ES-I3 (cell line): ENCODE measurements at regions not wholly inside any gene's neighbourhood (a gene's known extent, or its start where the extent isn't known, plus 50 kb on each side); places are given as distances from the start of the nearest gene placed in this dataset.

Experiments
- H3K36me3 ChIP-seq: 2 replicates; pipeline ENCODE4 v1.6.1; 2013; ENCODE audit warnings: mild to moderate bottlenecking, low read length, control low read depth, moderate library complexity; ENCODE audit not compliant: insufficient read depth
- H3K4me1 ChIP-seq: 2 replicates; pipeline ENCODE4 v1.6.1; 2013; ENCODE audit warnings: mild to moderate bottlenecking, control low read depth, low read length; ENCODE audit not compliant: insufficient read depth
- H3K9ac ChIP-seq: 2 replicates; pipeline ENCODE4 v1.6.1; 2013; ENCODE audit warnings: low read depth, mild to moderate bottlenecking, low read length, moderate library complexity
- H3K9me3 ChIP-seq: 2 replicates; pipeline ENCODE4 v1.6.1; 2013; ENCODE audit warnings: mild to moderate bottlenecking, low read length, moderate library complexity; ENCODE audit not compliant: control insufficient read depth, insufficient read depth

DNA sequence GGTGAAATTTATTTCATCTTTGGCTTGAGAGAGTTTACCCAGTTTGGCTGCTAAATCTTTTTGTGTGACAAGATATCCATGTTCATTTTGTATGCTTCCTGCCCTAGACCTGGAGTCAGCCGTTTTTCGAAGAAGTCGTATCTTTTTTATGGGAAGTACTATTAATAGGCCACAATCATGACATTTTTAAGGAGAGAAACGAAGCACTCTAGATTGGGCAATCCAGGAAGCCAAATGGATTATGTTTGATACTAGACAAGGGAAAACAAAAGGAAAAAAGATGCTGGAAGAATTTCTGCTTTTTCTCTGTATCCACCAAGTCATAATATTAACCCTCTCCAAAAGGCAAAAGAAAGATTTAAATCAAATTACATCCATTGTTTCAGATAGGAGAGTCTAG is 214.6 kb downstream of the HDGFL1 start:
- peaks cover 4% of the 10 kb centered on the region; the same call in 1 of the 2 replicates for H3K4me1 ChIP-seq
- H3K9ac ChIP-seq = no peak overlapping the region
- H3K36me3 ChIP-seq = no peaks in the 10 kb centered on the region
- peaks cover 12% of the 10 kb centered on the region; the same call in 1 of the 2 replicates for H3K9me3 ChIP-seq

DNA sequence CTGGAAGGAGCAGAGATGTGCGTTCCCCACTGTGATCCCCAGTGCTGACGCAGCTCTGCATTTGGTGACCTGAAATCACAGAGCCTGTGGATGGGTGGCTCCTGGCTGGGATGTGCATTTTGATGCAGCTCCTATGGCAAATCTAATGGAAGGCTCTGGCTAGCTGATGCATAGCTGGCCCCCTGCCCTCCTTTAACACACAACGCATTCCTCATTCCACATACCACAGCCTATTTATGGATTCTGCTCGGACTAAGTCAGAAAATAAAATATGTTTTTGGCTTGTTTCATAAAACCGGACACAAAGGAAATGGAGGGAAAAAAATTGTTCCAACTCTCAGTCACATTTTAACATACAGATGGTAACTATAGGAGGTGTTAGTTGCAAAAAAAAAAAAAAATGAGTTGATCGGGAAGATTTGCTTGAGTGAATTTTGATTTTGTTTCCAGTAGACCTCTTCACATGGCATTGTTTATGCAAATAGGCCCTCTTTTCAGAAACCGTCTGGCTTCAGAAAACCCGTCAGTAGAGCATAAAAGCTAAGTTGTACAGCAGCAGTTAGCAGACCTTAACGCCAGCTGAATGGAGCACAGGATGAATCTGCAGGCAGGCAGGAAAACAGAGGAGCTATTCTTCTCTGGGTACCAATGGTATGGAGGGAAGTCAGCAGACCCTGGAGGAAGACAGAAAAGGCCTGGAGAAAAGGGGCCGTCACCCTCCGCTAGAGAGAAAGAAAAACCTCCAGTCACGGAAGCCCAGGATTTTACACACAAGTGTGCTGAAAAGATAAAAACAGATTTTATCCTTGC is 215.4 kb downstream of the HDGFL1 start:
- Histone ChIP-seq H3K36me3 (no peaks in the 10 kb centered on the region), H3K4me1 (peaks cover 4% of the 10 kb centered on the region; the same call in 1 of the 2 replicates), H3K9ac (no peak overlapping the region), H3K9me3 (0 out of 2 replicates have a peak, but pooled peaks cover 5% of the 10 kb centered on the region)

DNA sequence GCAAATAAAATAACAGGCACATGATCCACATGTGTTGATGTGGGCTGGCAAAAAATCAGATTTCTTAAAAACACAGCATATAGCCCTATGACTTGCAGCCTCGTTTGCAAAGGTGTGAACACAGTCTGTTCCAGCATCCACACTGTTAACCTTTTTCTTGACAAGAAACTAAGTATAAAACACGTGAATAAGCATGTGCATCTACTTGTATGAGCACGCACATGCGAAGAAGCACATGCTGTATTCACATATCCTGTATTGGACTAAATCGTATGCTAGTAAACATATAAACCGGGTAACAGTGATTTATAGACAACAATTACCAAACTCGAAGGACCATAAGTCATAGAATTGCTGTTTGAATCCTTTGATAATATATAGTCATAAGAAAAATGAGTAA is 218.7 kb downstream of the HDGFL1 start:
- peaks cover 4% of the 10 kb centered on the region; the same call in 1 of the 2 replicates for H3K4me1 ChIP-seq
- no peaks in the 10 kb centered on the region for H3K36me3 ChIP-seq
- H3K9ac ChIP-seq = no peak overlapping the region
- H3K9me3 ChIP-seq = no peaks in the 10 kb centered on the region

DNA sequence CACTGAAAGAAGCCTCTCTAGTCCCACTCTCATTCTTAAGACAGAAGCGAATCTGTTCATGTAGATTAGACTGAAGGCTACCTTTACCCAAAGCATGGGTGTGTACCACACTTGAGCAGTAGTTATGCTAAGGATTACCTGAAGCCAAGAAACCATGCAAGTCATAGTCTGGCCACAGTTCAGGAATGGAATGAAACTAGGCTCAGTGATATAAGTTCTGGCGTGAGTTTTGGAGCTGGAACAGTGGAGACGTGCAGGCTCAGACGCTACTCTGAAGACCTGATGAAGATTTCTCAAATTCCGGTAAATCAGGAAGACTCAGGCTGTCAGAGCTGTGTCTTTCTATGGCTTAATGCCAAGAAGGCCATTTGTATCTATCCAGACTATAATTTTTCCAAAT is 219.9 kb downstream of the HDGFL1 start:
- peaks cover 4% of the 10 kb centered on the region; the same call in 1 of the 2 replicates for H3K4me1 ChIP-seq
- no peaks in the 10 kb centered on the region for H3K36me3 ChIP-seq
- H3K9me3 ChIP-seq = no peaks in the 10 kb centered on the region; the same call in 1 of the 2 replicates
- no peak overlapping the region for H3K9ac ChIP-seq

DNA sequence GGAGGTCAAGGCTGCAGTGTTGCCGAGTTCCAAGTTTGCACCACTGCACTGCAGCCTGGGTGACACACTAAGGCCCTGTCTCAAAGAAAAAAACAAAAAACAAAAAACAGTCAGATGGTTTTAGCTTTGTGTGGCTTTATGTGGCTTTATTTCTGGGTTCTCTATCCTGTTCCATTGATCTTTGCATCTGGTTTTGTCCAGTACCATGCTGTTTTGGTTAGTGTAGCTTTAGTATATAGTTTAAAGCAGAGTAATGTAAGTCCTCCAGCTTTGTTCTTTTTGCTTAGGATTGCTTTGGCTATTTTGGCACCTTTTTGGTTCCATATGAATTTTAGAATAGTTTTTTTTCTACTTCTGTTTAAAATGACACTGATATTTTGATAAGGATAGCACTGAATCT is 225.5 kb downstream of the HDGFL1 start:
- Histone ChIP-seq H3K36me3 (no peaks in the 10 kb centered on the region), H3K9me3 (peaks cover 8% of the 10 kb centered on the region), H3K4me1 (no peaks in the 10 kb centered on the region), H3K9ac (no peak overlapping the region)

DNA sequence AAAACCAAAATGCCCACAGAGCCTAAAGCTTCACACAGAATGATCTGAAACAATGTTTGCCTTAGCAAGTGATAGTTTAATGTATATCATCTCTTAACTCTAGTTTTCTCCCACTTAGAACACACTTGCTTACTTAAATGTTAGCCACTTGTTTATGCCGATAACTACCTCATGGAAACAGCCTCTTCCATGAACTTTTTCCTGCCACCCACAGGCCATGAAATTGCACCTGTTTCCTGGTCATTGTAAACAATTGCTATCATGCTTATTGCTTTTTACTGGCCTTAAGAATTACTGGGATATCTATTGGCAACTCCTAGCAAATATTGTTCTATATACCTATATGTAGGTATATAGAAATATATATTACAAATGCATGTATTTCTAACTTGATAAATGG is 231.1 kb downstream of the HDGFL1 start:
- Histone ChIP-seq H3K36me3 (no peaks in the 10 kb centered on the region), H3K4me1 (no peaks in the 10 kb centered on the region), H3K9me3 (peaks cover 3% of the 10 kb centered on the region; the same call in 1 of the 2 replicates), H3K9ac (no peak overlapping the region)

DNA sequence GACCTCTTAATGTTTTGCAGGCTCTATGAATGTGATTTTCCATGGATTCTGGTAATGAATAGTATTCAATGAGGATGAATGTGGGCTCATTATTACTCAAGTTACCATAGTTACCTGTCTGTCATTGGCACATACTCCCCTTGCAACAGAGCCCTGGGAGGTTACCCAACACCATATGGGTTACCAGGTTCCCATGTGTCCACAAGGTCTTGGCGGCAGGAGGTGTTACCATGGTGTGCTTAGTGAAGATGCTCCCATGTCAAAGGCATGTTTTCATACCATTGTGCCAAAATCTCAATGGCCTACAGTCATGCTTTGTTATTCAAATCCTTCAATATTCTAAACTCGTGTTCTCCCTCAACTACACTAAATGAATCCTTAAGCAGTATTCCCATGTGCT is 232.5 kb downstream of the HDGFL1 start:
- Histone ChIP-seq H3K36me3 (no peaks in the 10 kb centered on the region), H3K4me1 (no peaks in the 10 kb centered on the region), H3K9ac (no peak overlapping the region), H3K9me3 (no peaks in the 10 kb centered on the region)

DNA sequence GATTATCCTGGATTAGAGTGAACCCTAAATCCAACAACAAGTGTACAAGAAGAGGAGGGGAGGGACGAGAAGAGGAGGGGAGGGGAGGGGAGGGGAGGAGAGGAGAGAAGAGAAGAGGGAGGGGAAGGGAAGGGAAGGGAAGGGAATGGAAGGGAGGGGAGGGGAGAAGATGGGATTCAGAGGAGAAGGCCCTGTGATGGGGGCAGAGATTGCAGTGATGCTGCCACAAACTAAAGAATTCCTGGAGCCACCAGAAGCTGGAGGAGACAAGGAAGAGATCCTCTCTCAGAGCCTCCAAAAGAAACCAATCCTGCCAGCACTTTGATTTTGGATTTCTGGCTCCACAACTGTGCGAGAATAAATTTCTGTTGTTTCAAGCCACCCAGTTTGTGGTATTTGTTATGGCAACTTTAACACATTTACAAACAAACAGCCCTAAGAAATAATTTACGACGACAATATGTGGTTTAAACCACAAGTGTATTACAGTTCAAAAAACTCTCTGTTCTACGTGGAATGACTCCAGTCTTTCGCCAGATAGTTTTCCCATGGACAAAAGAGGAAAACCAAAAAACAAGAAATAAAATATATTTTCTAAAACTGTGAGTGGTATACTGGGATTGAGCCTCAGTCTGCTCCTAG is 235.4 kb downstream of the HDGFL1 start:
- H3K9me3 ChIP-seq = no peaks in the 10 kb centered on the region

DNA sequence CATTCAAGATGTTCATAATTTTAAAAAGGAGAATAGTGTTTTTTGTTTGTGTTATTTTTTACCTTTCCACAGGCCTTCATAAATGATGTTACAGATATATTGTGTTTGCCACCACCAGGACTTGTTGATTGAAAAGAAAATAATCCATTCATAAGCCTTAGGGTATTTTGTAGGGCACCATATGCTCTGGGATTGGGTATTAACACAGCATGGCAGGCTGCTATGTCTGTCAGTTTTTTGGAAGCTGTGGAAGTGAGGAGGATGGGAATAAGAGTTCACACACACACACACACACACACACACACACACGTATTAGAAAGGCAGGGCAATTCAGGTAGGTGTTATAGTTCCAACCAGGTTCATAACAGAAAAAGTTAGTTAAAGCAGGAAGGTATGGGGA is 237.9 kb downstream of the HDGFL1 start:
- no peak overlapping the region for H3K9ac ChIP-seq
- no peaks in the 10 kb centered on the region for H3K9me3 ChIP-seq
- peaks cover 8% of the 10 kb centered on the region for H3K4me1 ChIP-seq
- no peaks in the 10 kb centered on the region for H3K36me3 ChIP-seq

More for the DNA sequence above, 235.4 kb downstream of the HDGFL1 start:
- Histone ChIP-seq H3K36me3 (no peaks in the 10 kb centered on the region), H3K9ac (no peak overlapping the region), H3K4me1 (peaks cover 8% of the 10 kb centered on the region)

DNA sequence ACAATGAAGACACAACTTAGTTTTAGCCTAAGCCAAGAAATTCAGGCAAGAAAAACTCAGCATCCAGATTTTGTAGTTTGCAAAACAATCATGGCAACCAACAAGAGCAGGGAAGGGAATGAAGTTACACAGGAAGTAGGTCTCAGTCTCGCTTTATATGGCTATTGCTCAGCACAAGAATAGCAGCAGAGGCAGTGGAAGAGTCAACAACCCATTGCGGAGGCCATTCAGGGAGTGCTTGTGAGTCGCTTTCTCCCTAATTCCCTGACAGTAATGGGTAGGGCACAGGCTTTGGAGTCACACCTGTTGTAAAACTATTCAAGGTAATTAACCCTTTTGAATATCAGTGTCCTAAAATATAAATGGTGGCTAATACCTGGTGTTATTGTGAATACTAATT is 238.5 kb downstream of the HDGFL1 start:
- H3K9ac ChIP-seq = no peak overlapping the region
- no peaks in the 10 kb centered on the region for H3K36me3 ChIP-seq
- no peaks in the 10 kb centered on the region for H3K9me3 ChIP-seq
- peaks cover 8% of the 10 kb centered on the region for H3K4me1 ChIP-seq

DNA sequence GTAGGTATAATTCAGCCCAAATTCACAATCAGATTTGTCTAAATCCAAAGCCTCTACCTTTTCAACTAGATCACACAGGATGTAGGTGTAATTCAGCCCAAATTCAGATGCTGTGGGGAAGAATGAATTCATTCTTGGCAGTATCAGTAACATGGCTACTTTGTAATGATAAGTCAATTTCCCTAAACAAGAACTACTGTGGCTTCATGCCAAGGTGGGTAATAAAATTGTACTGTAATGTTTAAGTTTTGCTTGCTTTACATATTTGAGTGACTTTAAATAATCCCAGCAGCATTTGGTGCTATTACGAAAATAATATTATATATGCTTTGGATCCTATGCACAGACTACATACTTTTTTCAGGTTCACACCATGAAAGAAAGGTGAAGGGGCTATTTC is 239.1 kb downstream of the HDGFL1 start:
- Histone ChIP-seq H3K36me3 (no peaks in the 10 kb centered on the region), H3K4me1 (peaks cover 8% of the 10 kb centered on the region), H3K9ac (no peak overlapping the region), H3K9me3 (no peaks in the 10 kb centered on the region)

DNA sequence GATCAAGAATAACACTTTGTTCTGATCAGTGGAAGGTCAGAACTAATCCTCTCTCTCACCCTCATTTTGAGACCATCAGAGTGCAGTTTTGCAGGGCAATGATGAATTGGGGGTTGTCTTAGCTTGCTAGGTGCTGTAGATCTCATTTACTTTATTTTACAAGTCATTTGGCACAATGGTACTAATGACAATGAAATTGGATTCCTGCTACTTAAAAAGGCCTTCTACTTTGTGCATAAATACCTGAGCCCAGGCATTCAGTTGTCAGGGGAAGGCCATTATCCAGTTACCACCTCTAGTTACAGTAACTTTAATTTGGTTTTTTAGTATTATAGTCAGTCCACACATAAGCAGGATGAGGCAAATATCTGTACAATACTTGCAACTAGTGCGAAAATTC is 240.0 kb downstream of the HDGFL1 start:
- H3K9ac ChIP-seq = no peak overlapping the region
- H3K9me3 ChIP-seq = no peaks in the 10 kb centered on the region
- H3K4me1 ChIP-seq = peaks cover 8% of the 10 kb centered on the region
- H3K36me3 ChIP-seq = no peaks in the 10 kb centered on the region

DNA sequence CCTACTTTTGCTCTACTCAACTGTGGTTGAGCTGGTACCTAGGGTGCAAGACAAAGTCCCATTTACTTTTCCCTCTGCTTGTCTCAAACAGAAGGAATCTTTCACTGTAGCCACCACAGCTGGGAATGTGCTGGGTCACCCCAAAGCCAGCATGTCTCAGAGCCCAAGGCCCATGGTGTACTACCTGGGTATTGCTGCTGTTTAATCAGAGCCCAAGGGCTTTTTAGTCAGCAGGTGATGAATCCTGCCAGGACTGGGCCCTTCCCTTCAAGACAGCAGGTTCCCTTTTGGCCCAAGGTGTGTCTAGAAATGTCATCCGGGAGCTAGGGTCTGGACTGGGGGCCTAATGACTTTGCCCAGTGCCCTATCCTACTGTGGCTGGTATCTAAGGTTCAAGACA is 249.8 kb downstream of the HDGFL1 start:
- Histone ChIP-seq H3K4me1 (no peaks in the 10 kb centered on the region), H3K9ac (no peak overlapping the region), H3K9me3 (no peaks in the 10 kb centered on the region; the same call in 1 of the 2 replicates), H3K36me3 (no peaks in the 10 kb centered on the region)

DNA sequence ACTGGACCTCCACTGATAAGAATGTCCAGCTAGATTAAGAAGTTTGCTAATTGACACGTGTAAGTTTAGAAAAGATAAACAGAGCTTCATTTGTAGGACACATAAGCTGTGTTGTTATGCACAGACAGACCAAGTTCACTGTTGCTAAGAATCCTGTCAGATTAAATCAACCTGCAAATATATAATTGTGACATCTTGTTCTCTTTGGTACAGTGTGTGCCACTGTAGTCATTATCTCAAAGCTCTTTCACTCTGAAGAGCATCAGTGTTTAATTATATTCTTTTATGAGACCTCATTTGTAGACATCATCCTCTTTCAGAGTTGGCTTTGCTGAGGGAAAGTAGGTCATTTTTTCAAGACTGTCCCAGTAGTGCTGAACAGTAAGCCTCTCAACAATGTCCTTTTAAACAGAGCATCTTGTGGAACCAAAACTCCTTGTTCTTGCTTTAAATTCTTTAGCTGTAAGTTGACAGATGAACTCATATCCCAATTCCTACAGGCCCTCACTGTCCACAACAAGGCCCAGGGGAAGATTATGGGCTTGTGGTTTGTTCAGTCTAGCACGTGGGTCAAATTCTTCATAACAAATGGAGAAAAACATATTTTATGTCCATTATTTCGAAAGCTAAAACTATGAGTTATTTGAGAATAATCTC is 252.4 kb downstream of the HDGFL1 start:
- no peaks in the 10 kb centered on the region for H3K36me3 ChIP-seq
- H3K4me1 ChIP-seq = peaks cover under 1% of the 10 kb centered on the region; the same call in 1 of the 2 replicates
- H3K9me3 ChIP-seq = no peaks in the 10 kb centered on the region; the same call in 1 of the 2 replicates
- no peak overlapping the region for H3K9ac ChIP-seq
